NOMO-1 treated with dmso at 0.1 percent for 144 hours (cell line): ENCODE measurements at regions not wholly inside any gene's neighbourhood (a gene's known extent, or its start where the extent isn't known, plus 50 kb on each side); places are given as distances from the start of the nearest gene placed in this dataset.

Experiments
- DNase-seq: peaks from one replicate; lab custom pipeline; 2025; ENCODE audit not compliant: unreplicated experiment; lab: John Stamatoyannopoulos, UW

DNA sequence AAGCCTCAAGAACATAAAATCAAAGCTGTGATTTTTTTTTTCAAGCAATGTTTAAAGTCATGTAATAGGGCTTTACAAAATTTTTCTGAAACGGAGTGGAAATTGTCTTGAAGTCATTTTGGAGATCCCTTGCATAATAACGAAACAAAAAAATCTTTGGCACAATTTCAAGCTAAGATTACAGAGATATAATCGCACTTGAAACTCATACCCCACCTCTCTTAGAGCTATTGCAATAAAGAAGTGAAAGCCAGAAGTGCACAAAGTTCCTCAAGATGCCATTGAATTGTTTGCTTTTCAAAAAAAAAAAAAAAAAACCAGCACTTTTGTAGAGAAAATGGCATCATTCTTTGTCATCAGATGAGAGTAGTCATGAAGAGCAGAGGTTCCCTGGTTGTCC lies 152.3 kb downstream of the PAX3 start:
- peak; percentile 70 for DNase-seq

DNA sequence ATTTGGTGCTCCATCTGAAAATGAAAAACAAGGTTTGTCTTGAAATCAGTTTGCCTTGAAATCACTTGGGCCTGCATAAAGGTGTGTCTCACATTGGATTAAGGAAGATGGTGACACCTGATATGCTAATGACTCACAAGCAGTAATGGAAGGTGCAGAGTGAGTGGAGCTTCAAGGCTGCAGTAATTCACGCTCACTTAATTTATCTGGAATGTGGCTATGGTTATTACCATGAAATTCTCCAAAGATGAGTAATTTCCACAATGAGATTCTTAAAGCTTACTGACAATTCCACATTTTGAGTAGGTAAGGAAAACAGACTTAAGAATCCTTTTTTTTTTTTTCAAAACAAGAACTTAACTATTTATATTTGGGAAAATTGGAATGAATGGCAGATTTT lies 156.8 kb downstream of the PAX3 start:
- no peak for DNase-seq

- no peak for DNase-seq
These were observed 162.6 kb downstream of the PAX3 start for GRCh38 chr2:222136106-222136630.

GRCh38 chr2:222134654-222135053 lies 164.1 kb downstream of the PAX3 start:
- no peak for DNase-seq

DNA sequence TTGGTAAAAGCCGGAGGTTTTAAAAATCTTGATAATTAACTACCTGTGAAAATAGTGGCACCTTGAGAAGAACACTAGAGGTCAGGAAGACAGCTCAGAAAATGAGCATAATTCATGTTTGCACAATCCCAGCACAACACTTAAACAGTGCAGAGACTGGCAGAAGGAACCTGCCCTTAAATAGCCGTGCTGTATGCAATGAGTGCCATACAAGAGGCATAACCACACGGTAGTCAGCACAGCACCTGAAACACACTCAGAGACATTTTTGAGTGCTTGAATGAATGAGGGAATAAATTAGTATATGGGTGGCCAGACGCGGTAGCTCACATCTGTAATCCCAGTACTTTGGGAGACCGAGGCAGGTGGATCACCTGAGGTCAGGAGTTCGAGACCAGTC lies 164.9 kb downstream of the PAX3 start:
- DNase-seq, result no peak

DNA sequence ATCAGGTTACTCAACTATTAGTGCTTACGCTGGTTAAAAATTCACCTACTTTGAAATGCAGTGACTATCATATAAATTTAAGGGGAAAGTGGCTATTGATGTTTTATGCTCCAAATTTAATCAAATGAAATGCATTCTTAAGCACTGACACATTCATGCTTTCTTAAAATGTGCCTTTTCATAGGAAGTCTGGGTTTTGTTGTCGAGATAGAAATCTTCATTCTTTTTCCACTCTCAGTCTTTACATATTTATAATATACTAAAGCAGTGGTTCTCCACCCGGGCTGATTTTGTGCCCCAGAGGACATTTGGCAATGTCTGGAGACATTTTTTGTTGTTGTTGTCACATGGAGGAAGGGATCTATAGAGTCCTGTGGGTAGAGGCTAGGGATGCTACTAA lies 167.9 kb downstream of the PAX3 start:
- DNase-seq, result no peak

GRCh38 chr2:222127660-222128059 lies 171.1 kb downstream of the PAX3 start:
- DNase-seq, result no peak

DNA sequence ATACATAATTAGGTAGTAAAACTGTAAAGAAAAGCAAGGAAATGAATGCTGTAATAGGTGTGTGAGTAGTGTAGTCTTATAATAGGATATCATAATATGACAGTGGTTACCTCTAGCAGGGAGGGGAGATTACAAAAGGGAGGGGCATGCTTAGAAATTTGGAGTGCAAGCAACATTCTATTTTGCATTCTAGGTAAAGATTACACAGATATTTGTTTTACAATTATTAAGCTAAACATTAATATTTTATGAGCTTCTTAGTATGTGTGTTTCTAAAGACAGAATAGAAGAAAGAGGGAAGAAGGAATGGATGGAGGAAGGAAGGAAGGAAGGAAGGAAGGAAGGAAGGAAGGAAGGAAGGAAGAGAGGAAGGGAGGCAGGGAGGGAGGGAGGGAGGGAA lies 177.9 kb downstream of the PAX3 start:
- DNase-seq, result no peak

DNA sequence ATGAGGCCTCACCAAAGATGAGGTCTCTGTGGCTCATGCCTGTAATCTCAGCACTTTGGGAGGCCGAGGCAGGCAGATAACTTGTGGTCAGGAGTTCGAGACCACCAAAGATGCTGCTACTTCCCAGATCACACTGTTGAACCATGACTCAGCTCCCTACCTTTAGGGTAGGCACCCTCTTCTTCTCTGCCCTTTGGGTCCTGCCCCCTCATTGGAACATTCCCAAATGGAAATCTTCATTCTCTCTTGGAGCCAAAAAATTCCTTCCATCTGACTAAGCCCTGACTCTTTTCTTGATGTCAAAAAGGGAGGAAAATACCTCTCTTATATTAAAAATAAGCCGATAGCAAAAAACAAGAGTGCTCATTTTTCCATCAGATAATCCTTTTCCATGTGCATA lies 183.5 kb downstream of the PAX3 start:
- DNase-seq, result no peak

- no peak for DNase-seq
These were observed 189.7 kb downstream of the PAX3 start for GRCh38 chr2:222108957-222109585.

GRCh38 chr2:222108497-222108896 lies 190.3 kb downstream of the PAX3 start:
- DNase-seq, result no peak

- DNase-seq, result no peak
These were observed 193.8 kb downstream of the PAX3 start for GRCh38 chr2:222105046-222105445.

DNA sequence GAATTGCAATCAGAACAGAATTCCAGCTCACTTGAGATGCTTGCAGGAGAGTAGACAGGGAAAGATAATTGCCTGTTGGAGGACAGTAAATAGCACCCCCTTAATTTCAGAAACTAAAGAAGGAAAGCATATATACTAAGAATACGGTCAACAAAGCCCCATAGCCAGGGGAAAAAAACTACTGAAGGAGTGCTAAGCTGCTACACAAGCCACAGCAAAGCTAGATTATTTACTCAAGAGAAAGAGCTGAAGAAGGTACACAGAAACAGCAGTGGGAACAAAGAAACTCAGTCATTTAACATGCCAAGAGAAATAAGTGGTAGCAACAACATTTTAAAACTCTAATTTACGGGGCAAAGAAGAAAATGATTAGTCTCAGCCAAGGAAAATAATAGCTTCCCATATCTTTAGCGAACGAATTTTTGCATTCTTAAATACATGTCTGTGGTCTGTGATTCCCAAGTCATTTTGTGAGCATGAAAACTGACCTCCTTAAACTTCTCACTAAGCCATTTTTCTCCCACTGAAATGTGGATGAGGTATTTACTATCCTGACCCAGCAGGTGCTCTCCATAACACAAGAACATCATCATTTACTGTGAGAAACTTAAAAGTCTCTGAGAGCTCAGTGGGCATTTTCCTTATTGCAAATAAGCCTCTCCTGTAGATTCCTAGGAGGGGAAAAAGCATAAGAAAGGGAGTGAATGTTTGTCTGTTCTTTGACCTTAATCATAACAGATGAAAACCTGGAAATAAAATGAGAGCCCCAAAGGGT lies 196.0 kb downstream of the PAX3 start:
- no peak for DNase-seq

GRCh38 chr2:222100704-222101699 lies 197.8 kb downstream of the PAX3 start:
- DNase-seq, result no peak

DNA sequence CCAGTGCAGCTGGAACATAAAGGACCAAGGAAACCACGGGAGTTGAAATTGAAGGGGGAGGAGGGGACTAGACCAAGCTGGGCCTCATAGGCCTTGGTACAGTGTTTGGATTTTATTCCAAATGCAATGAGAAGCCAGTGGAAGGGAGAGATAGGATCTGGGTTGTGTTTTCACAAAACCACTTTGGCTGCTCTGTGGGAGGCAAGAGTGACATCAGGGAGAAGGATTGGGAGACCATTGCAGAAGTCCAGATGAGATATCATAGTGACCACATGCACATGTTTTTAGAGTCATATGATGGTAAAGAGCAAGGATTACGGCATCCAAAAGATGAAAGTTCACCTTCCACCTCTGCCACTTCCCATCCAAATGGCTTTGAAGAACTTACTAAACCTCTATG lies 210.2 kb downstream of the PAX3 start:
- DNase-seq, result no peak

DNA sequence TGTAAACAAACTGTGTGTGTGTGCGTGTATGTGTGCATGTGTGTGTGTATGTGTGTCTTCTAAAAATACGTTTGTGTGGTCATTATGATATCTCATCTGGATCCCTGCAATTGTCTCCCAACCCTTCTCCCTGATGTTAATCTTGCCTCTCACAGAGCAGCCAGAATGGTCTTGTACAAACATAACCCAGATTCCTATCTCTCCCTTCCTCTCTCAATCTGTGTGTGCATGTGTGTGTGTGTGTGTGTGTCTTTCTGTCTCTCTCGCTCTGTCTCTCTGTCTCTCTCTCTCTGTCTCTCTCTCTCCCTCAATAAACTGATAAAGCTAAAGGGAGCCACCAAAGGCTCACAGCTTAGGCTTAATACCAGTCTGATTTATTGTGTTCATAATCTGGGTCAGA lies 210.8 kb downstream of the PAX3 start:
- DNase-seq, result no peak

DNA sequence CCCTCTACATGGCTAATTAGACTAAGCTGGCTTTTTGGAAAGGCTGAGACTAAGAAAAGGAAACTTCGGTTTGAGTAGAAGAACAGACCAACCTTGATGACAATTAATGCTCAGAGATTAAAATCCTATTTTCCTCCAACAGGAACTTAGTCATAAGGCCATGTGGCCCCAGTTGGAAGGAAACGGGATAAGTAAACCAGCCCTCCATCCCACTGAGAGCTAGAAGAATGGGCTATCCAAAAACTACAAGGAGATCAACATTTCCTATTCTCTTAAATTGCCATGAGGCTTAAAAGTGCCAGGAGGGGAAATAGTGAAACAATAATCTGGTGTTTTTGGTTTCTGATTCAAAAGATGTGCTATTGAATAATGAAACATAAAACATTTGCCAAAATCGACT lies 216.6 kb downstream of the PAX3 start:
- DNase-seq, result no peak

DNA sequence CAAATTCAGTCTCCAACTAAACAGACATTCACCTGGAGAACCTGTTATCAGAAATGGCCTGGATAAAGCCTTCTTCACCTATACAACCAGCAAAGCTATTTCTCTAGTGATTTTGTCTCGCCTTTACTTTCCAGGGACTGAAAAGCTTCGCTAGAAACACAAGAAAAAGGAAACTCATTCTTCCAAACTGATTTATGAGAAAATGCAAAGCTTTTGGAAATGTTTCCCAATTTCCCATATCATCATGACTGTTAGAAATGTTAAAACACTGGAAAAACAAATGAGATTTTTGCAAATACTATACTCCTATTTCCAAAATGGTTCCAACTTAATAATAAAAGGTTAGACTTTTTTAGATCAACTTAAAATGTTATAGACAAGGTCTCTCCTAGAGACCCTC lies 218.7 kb downstream of the PAX3 start:
- DNase-seq, result no peak

GRCh38 chr2:222076973-222077690 lies 221.7 kb downstream of the PAX3 start:
- DNase-seq, result peak; percentile 45

DNA sequence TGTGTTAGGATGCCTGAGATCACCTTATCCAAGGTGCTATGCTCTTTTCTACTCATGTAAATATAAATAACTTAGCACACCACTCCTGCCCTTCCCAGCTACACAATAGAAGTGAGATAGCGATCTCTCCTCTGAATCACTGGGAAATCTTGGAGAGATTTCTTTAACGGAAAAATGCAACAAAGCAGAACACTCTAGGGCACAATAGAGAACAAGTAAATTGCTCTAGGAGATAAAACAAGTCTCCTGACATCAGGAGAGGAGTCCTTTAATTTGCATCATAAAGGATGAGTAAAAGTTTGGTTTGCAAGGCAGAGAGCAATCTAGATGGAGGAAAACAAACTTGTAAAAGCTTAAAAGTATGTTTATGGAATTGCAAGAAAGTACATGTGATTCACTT lies 224.1 kb downstream of the PAX3 start:
- DNase-seq, result no peak

- no peak for DNase-seq
These were observed 226.9 kb downstream of the PAX3 start for GRCh38 chr2:222071911-222072310.
